NCI-H345 treated with DMSO at 0.1 percent for 48 hours (cell line): ENCODE measurements at regions not wholly inside any gene's neighbourhood (a gene's known extent, or its start where the extent isn't known, plus 50 kb on each side); places are given as distances from the start of the nearest gene placed in this dataset.

Experiments used
- DNase-seq: peaks from one replicate; lab custom pipeline; 2025; ENCODE audit not compliant: unreplicated experiment; lab: John Stamatoyannopoulos, UW

- no peak for DNase-seq
Measured at GRCh38 chr5:91706785-91707520, 323.8 kb upstream of the ARRDC3 start.

- DNase-seq = no peak
Measured at GRCh38 chr5:91703128-91703527, 320.0 kb upstream of the ARRDC3 start.

- no peak for DNase-seq
Measured at GRCh38 chr5:91699429-91699828, 316.3 kb upstream of the ARRDC3 start.

GRCh38 chr5:91691592-91691991 is 308.5 kb upstream of the ARRDC3 start:
- DNase-seq = no peak

DNA sequence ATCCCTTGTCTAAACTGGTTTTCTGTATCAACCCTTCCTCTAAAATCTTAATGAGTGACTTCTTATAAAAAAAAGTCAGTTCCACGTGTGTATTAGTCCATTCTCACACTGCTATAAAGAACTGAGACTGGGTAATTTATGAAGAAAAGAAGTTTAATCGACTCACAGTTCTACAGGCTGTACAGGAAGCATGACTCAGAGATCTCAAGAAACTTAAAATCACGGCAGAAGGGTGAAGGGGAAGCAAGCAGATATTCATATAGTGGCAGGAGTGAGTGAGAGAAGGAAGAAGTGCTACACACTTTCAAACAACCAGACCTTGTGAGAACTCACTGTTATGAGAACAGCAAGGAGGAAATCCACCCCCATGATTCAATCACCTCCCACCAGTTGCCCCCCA is 307.8 kb upstream of the ARRDC3 start:
- no peak for DNase-seq

DNA sequence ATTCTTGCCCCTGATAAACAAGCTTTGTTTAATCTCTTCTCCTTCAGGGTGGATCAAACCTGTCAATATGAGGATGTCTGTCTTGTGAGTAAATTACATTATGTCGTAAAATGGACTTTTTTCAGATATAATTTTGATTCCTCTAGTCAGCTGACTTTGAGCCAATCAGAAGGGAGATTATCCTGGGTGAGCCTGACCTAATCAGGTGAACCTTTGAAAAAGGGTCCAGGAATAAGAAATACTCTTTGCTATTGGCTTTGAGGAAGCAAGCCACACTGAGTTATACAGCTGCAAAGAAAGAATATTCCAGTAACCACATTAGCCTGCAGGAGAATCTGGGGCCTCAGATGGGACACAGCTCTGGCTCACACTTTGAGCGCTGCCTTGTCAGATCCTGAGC is 304.3 kb upstream of the ARRDC3 start:
- DNase-seq = no peak

GRCh38 chr5:91684625-91685024 is 301.5 kb upstream of the ARRDC3 start:
- no peak for DNase-seq

DNA sequence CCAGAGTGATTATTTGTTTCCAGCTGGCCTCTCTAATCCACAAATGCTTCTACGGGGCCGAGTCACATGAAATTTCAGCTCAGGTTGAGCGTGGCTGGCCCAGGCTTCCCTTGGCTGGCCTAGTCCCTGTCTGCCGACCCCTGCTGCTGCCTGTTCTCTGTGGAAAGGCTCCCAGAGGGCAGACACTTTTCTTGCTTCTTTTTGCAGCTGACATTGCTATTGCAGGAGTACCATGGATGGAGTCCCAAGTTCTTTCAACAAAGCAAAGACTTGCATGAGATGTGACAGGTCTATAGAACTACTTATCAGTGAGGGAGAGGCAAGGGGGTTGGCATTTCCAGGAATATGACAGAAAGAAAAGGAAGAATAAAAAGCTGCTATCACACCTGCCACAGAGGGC is 287.4 kb upstream of the ARRDC3 start:
- DNase-seq = no peak

DNA sequence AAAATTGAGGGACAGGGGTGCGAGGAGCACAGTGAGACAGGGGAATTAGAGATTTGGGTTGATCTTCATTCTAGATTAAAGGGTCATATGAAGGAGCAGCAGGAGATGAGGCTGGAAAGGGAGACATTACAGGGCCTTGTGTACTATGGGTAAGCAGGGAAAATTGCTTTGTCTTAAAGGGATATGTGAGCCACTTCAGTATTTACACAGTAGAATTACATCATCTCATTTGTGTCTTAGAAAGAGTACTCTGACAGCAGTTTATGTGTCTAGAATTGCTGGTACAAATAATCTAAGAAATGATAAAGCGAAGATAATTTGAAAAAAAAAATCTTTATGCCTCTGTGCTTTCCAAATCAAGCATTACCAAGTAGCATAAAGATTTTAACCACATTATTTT is 287.0 kb upstream of the ARRDC3 start:
- no peak for DNase-seq

DNA sequence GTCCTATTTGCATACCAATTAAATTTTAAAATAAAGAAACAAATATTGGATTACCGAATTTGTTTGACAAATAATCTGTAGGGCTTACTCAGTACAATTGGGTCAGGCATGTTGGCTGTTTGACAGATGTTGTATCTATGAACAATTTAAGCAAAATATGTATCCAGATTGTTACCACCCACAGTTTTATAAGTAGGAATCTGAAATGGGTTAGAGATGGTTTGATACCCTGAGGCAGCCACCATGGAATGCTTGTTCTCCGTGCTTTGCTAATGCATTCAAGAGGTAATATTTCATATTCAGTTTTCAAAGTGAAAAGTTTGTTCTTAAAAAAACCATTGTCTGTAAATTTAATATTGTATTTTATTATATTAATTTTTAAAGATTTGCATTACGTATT is 285.1 kb upstream of the ARRDC3 start:
- no peak for DNase-seq

DNA sequence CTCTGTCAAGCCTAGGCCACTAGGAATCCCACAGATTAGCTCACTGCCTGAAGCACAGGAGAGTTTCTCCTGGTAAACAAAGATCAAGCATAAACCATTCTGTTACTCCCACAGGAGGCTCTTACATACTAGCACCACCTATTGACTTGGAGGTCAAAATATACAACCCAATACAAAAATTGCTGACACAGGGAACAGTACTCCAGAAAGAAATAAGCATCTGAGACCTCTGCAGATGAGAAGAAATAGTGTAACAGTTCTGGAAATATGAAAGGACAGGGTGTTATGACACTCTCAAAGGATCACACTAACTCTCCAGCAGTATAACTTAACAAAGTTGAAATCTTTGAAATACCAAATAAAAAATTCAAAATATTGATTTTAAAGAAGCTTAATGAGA is 269.6 kb upstream of the ARRDC3 start:
- no peak for DNase-seq

GRCh38 chr5:91651704-91652103 is 268.6 kb upstream of the ARRDC3 start:
- DNase-seq = no peak

DNA sequence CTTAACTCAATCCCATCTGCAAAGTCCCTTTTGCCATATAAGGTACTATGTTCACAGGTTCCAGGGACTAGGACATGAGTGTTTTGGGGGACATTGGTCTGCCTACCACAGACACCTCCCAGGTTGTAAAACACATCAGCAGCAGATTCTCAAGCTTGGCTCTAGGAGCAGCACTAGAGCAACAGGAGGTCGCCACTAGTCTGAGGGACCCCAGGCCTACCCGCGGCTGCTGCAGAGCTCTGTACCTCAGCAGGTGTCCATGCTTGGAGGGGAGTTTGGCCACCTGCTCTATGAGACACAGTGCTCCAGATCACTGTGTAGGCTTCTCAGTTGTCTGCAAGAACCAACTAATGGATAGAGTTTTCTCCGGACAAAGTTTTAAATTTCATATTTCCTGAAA is 262.2 kb upstream of the ARRDC3 start:
- no peak for DNase-seq

GRCh38 chr5:91643797-91644196 is 260.7 kb upstream of the ARRDC3 start:
- no peak for DNase-seq

GRCh38 chr5:91642581-91642980 is 259.5 kb upstream of the ARRDC3 start:
- DNase-seq = no peak

- DNase-seq = peak; percentile 44
Measured at GRCh38 chr5:91641730-91642350, 258.7 kb upstream of the ARRDC3 start.

GRCh38 chr5:91639744-91640143 is 256.6 kb upstream of the ARRDC3 start:
- no peak for DNase-seq

GRCh38 chr5:91638010-91638409 is 254.9 kb upstream of the ARRDC3 start:
- DNase-seq = no peak

GRCh38 chr5:91635950-91636734 is 253.0 kb upstream of the ARRDC3 start:
- DNase-seq = no peak

DNA sequence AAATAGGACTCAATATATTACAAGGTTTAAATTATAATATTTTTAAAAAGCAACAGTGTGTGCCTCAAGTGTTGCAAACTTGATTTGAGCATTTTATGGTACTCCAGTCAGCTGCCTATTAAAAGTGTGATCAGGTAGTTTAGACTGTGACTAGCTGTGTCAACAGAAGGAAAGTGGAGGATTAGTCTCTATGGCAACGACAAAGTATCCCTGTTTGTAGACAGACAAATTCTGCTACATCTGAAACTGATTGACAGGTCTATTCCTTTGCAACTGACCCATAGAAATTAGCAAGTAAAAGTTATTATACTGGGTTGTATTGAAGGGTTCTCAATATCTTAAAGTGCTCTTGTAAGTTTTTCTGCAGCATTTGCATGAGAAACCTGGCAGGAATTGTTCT is 249.8 kb upstream of the ARRDC3 start:
- DNase-seq = peak; percentile 12

DNA sequence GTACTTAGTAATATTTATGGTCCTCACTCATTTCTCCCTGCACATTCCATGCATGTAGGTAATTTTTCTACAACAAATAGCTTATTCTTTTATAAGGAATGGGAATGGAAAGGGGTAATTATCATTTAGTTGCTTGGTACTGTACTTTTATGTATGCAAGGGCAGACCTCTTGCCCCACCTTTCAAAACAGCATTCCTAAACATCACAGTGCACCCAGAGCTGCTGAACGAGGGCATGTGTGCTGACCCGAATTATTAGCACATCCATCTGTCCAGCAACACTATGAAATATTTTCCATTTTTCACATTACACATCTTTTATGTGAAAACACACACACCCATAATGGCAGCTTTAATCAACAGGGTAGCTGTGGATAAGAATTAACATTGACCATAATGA is 228.6 kb upstream of the ARRDC3 start:
- DNase-seq = no peak

- DNase-seq = no peak
Measured at GRCh38 chr5:91607675-91608074, 224.6 kb upstream of the ARRDC3 start.
